ENCODE measurements at regions not wholly inside any gene's neighbourhood (a gene's known extent, or its start where the extent isn't known, plus 50 kb on each side); places are given as distances from the start of the nearest gene placed in this dataset.

- Mint-ChIP-seq H3K4me3 (ENCODE audit: unreplicated experiment) (no peak overlapping the region), H3K36me3 (ENCODE audit: insufficient read depth, unreplicated experiment) (peaks cover 14% of the 10 kb centered on the region), H3K4me1 (ENCODE audit: low read depth, unreplicated experiment) (peaks cover 37% of the 10 kb centered on the region), H3K27me3 (ENCODE audit: insufficient read depth, unreplicated experiment) (no peaks in the 10 kb centered on the region), H3K27ac (ENCODE audit: unreplicated experiment) (peak overlapping the region; percentile 72), H3K9me3 (ENCODE audit: unreplicated experiment) (no peaks in the 10 kb centered on the region)
- POLR2A ChIA-PET = no interaction called here
- Histone ChIP-seq H3K4me1 (peaks cover 44% of the 10 kb centered on the region), H3K9me3 (no peaks in the 10 kb centered on the region), H3K4me3 (ENCODE audit: low read depth, low read length) (no peak overlapping the region), H3K27me3 (replicated peaks; ENCODE audit: control insufficient read depth, insufficient read depth, low read length) (no peaks in the 10 kb centered on the region), H3K36me3 (ENCODE audit: control insufficient read depth, insufficient read depth, low read length) (no peaks in the 10 kb centered on the region)
- intact Hi-C loops (cut with micrococcal nuclease; ENCODE audit: unreplicated experiment) = loop anchor here (1.0 kb wide), 1 partner anchor 9 kb away; no protein-coding TSS in a partner anchor
- BruUV-seq (replicated peaks) = no TSS peak
- DNase-seq = no peak
- CTCF ChIA-PET = interaction anchor here (0.5 to 1.0 kb wide), 4 partner anchors 8 to 520 kb away, joined by 3 to 5 read pairs (median 4); no protein-coding TSS in a partner anchor
- TF ChIP-seq CTCF (IDR thresholded peaks at IDR 0.05; ENCODE audit: insufficient read depth in 1 of 2, low read depth in 1 of 2, low read length in 1 of 2, severe bottlenecking in 1 of 2, unreplicated experiment in 1 of 2) = no peak
Observed at GRCh38 chr10:121071901-121072300, 220.7 kb downstream of the WDR11 start.

GRCh38 chr10:121073728-121074127 lies 222.6 kb downstream of the WDR11 start:
- no peak for DNase-seq
- H3K36me3 ChIP-seq (ENCODE audit: control insufficient read depth, insufficient read depth, low read length) = no peaks in the 10 kb centered on the region
- intact Hi-C loops (cut with micrococcal nuclease; ENCODE audit: unreplicated experiment) = no loop called here
- Mint-ChIP-seq H3K27ac (ENCODE audit: unreplicated experiment) (no peak overlapping the region), H3K36me3 (ENCODE audit: insufficient read depth, unreplicated experiment) (peaks cover 9% of the 10 kb centered on the region), H3K4me3 (ENCODE audit: unreplicated experiment) (no peak overlapping the region), H3K27me3 (ENCODE audit: insufficient read depth, unreplicated experiment) (no peaks in the 10 kb centered on the region), H3K9me3 (ENCODE audit: unreplicated experiment) (no peaks in the 10 kb centered on the region), H3K4me1 (ENCODE audit: low read depth, unreplicated experiment) (peaks cover 48% of the 10 kb centered on the region)
- no TSS peak for BruUV-seq (replicated peaks)
- H3K27me3 ChIP-seq (replicated peaks; ENCODE audit: control insufficient read depth, insufficient read depth, low read length) = no peaks in the 10 kb centered on the region
- ChIA-PET CTCF (no interaction called here), POLR2A (no interaction called here)
- H3K9me3 ChIP-seq = no peaks in the 10 kb centered on the region
- no peak for TF ChIP-seq CTCF (IDR thresholded peaks at IDR 0.05; ENCODE audit: insufficient read depth in 1 of 2, low read depth in 1 of 2, low read length in 1 of 2, severe bottlenecking in 1 of 2, unreplicated experiment in 1 of 2)
- no peak overlapping the region for H3K4me3 ChIP-seq (ENCODE audit: low read depth, low read length)
- H3K4me1 ChIP-seq = peaks cover 63% of the 10 kb centered on the region

- DNase-seq = peak; percentile 81
- H3K9me3 ChIP-seq = no peaks in the 10 kb centered on the region
- peaks cover 75% of the 10 kb centered on the region for H3K4me1 ChIP-seq
- H3K4me3 Mint-ChIP-seq (ENCODE audit: unreplicated experiment) = peak overlapping the region; percentile 43
- intact Hi-C loops (cut with micrococcal nuclease; ENCODE audit: unreplicated experiment) = loop anchor here (1.0 to 5.0 kb wide), 2 partner anchors 97 to 535 kb away; no protein-coding TSS in a partner anchor
- H3K9me3 Mint-ChIP-seq (ENCODE audit: unreplicated experiment) = no peaks in the 10 kb centered on the region
- H3K4me1 Mint-ChIP-seq (ENCODE audit: low read depth, unreplicated experiment) = peaks cover 58% of the 10 kb centered on the region
- BruUV-seq (replicated peaks) = TSS peak; percentile 77
- H3K27me3 ChIP-seq (replicated peaks; ENCODE audit: control insufficient read depth, insufficient read depth, low read length) = no peaks in the 10 kb centered on the region
- H3K27ac Mint-ChIP-seq (ENCODE audit: unreplicated experiment) = peak overlapping the region; percentile 68
- TF ChIP-seq CTCF (IDR thresholded peaks at IDR 0.05; ENCODE audit: insufficient read depth in 1 of 2, low read depth in 1 of 2, low read length in 1 of 2, severe bottlenecking in 1 of 2, unreplicated experiment in 1 of 2) = no peak
- H3K36me3 ChIP-seq (ENCODE audit: control insufficient read depth, insufficient read depth, low read length) = no peaks in the 10 kb centered on the region
- CTCF ChIA-PET = no interaction called here
- POLR2A ChIA-PET = interaction anchor here (0.5 to 1.0 kb wide), 2 partner anchors 859 to 1297 kb away, joined by 3 to 4 read pairs; no protein-coding TSS in a partner anchor
- H3K4me3 ChIP-seq (ENCODE audit: low read depth, low read length) = no peak overlapping the region
- H3K27me3 Mint-ChIP-seq (ENCODE audit: insufficient read depth, unreplicated experiment) = no peaks in the 10 kb centered on the region
- no peaks in the 10 kb centered on the region for H3K36me3 Mint-ChIP-seq (ENCODE audit: insufficient read depth, unreplicated experiment)
Observed at GRCh38 chr10:121076776-121077715, 225.9 kb downstream of the WDR11 start.
